ENCODE measurements at regions not wholly inside any gene's neighbourhood (a gene's known extent, or its start where the extent isn't known, plus 50 kb on each side); places are given as distances from the start of the nearest gene placed in this dataset.

DNA sequence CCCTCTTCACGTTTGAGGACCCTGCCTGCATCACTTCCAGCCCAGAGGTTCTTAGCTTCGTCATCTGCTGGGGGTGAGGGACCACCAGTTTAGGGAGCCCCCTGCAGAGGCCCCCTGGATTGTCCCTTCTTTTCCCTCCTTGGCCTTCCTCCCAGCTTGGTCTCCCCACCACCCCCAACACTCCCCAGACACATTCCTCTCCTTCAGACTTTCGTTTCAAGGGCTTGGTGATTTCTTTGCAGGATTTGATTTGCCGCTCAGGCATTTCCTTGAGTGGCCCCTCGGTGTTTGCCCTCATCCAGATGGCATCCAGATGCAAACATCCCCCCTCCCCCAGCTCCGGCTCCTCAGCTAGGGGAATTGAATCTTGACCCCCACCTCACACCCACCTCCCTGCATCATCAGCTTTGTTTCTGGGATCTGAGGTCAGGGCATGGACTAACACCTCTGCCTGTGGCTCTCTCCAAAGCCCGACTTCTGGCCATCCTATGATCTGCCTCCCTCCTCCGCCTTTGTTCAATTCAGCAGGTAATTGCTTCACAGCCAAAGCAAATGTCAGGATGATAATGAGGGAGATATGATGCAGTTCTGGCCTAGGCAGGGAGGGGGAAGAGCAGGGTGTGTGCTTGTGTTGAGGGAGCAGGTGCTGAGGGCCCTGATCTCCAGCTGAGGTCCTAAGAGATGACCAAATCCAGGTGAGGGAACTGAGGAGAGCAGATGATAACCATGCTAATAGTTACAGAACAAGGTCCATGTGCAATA lies 141.5 kb downstream of the VEGFA start:
- TF ChIP-seq, protein P1, sequence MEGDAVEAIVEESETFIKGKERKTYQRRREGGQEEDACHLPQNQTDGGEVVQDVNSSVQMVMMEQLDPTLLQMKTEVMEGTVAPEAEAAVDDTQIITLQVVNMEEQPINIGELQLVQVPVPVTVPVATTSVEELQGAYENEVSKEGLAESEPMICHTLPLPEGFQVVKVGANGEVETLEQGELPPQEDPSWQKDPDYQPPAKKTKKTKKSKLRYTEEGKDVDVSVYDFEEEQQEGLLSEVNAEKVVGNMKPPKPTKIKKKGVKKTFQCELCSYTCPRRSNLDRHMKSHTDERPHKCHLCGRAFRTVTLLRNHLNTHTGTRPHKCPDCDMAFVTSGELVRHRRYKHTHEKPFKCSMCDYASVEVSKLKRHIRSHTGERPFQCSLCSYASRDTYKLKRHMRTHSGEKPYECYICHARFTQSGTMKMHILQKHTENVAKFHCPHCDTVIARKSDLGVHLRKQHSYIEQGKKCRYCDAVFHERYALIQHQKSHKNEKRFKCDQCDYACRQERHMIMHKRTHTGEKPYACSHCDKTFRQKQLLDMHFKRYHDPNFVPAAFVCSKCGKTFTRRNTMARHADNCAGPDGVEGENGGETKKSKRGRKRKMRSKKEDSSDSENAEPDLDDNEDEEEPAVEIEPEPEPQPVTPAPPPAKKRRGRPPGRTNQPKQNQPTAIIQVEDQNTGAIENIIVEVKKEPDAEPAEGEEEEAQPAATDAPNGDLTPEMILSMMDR (IDR thresholded peaks at IDR 0.05) = no peak
- no peak for TF ChIP-seq POLR2A (IDR thresholded peaks at IDR 0.05)
- no peak for TF ChIP-seq POLR2AphosphoS5 (IDR thresholded peaks at IDR 0.05)
- TF ChIP-seq EP300 (IDR thresholded peaks at IDR 0.05) = no peak

Measured in sigmoid colon (tissue), 4 donors.